Pons (tissue), 1 donor: ENCODE measurements at regions not wholly inside any gene's neighbourhood (a gene's known extent, or its start where the extent isn't known, plus 50 kb on each side); places are given as distances from the start of the nearest gene placed in this dataset.

ENCODE experiments used
- DNase-seq: peaks from one replicate; pipeline ENCODE4 v3.0.0-alpha.2; 2016; ENCODE audit warnings: low spot score

DNA sequence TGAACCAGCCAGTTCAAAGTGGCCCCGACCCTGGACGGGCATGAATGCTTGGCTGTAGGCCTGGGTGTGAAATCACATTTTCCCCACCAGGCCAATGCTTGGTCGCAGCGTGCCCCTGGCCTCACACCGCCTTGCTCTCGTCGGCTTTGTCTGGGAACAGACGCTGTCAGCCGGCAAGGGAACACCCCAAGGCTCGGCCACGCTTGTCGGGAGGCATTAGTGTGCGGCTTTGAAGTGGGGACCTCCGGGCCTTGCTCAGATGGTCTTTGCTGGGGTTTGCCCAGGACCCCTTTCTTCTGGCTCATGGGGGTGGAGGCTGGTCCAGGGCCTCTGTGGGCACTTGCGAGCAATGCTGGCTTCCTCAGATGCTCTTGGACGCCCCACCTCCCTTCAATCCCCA is 79.1 kb downstream of the INHBB start:
- no peak for DNase-seq

GRCh38 chr2:120428748-120429147 is 82.8 kb downstream of the INHBB start:
- no peak for DNase-seq

GRCh38 chr2:120429586-120430500 is 83.9 kb downstream of the INHBB start:
- DNase-seq: no peak

DNA sequence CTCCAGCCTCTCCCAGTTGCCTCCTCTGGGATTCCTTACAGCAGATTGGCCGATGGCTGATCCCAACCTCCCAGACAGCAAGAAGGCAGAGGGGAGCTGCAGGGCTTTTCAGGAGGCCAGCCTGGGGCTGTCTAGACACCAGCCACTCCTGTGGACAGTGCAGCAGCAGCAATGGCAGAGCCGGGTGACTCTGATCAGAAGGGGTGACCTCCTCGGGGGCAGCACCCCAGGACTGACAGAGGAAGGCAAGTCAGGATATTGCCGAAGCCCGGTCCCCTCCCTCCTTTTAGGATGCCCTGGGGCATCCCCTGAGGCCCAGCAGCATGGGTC is 84.5 kb downstream of the INHBB start:
- DNase-seq: no peak

- no peak for DNase-seq
These were observed 85.0 kb downstream of the INHBB start for GRCh38 chr2:120430957-120431356.

GRCh38 chr2:120431386-120432292 is 85.7 kb downstream of the INHBB start:
- DNase-seq: no peak

DNA sequence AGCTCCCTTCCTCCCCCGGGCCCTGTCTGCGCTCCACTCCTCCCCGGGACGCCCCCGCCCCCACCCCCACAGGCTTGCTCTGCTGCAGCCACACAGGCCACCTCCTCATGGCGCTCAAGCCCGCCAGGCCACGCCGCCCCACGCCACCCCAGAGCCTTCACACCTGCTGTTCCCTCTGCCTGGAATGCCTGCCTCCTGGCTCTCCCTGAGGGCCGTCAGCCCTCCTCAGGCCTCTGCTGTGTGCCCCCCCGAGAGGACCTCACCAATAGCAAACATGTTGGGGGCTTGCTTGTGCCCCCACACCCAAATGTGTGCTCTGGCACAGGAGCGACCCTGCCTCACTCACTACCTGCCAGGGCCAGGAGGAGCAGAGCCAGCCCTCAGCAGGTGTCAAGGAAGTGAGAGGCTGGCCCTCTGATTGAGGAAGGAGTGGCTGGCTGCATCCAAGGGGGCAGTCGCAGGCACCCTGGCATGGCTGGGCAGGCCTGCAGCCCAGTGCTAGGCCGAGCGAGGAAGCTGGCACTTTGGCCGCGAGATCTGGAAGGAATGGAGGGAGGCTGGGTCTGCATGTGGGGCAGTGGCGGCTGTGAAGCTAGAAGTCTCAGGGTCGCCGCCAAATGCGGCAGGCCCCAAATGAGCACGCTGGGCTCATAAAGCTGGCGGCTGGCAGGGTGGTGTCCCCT is 86.5 kb downstream of the INHBB start:
- no peak for DNase-seq

GRCh38 chr2:120432976-120433815 is 87.3 kb downstream of the INHBB start:
- DNase-seq: no peak

DNA sequence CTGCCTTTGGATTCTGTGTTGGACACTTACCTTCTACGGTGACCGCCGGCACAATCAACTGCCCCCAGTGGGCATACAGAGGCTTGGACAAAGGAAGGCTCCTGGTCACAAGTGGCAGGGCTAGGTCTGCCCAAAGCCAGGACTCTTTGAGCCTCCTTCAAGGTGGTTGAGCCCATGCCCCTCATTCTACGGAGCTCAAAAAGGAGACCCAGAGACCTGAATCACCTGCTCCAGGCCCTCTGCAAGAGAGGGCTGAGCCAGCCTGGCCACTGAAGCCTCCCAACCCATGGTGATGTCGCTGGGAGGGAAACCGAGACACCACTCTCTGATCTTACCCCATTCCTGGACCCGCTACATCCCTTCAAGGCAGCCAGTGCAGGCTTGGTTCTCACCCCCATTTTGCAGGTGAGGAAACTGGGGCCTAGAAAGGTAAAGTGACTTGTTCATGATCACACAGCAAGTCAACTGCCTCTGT is 87.9 kb downstream of the INHBB start:
- DNase-seq: no peak

GRCh38 chr2:120434492-120435308 is 88.8 kb downstream of the INHBB start:
- no peak for DNase-seq

DNA sequence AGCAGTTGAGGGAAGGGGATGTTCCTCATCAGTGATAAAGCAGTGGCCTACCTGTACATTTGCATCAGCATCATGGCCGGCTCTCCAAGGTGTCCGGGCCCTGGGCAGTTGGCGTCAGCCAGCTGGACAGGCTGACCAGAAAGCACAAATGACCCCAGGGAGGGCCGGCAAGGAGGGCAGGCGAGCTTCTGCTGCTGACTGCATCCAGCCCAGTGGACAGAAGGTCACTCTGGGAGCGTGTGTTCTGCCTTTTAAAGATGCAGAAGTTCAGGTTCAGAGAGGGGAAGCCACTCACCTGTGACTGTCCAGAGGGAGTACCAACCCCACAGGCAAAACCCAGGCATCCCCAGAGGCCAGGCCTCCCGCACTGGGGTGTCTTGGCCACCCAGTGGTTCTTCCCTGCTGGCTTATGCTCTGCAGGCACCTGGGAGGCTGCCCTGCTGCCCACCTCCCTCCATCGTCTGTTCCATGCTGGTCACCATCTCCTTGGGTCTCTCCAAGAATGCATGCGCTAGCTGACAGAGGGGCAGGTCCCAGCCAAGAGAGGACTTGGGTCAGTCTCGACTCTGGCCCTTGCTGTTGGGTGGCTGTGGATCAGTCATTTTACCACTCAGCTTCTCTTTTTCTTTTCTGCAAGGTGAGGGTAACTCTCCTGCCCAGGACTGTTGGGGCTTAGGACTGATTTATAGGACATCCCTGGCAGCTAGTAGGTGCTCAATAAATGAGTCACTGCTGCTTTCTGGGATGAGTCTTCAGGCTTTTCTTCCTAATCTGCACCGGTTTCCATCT is 89.9 kb downstream of the INHBB start:
- DNase-seq: no peak

DNA sequence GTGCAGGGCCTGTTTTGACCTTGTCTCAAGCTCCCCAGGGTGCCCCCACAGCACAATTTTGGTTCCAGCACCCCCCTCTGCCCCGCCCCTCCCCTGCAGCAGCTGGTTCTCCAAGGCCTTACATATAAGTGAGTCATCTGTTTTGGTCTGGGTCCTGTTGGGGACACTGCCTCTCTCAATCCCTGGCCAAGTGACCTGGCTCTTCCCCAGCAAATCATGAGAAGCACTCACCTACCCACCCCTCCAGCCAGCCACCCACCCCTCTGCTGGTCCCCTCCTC is 90.5 kb downstream of the INHBB start:
- no peak for DNase-seq

GRCh38 chr2:120436885-120437603 is 91.1 kb downstream of the INHBB start:
- DNase-seq: no peak

GRCh38 chr2:120437604-120438000 is 91.7 kb downstream of the INHBB start:
- no peak for DNase-seq

DNA sequence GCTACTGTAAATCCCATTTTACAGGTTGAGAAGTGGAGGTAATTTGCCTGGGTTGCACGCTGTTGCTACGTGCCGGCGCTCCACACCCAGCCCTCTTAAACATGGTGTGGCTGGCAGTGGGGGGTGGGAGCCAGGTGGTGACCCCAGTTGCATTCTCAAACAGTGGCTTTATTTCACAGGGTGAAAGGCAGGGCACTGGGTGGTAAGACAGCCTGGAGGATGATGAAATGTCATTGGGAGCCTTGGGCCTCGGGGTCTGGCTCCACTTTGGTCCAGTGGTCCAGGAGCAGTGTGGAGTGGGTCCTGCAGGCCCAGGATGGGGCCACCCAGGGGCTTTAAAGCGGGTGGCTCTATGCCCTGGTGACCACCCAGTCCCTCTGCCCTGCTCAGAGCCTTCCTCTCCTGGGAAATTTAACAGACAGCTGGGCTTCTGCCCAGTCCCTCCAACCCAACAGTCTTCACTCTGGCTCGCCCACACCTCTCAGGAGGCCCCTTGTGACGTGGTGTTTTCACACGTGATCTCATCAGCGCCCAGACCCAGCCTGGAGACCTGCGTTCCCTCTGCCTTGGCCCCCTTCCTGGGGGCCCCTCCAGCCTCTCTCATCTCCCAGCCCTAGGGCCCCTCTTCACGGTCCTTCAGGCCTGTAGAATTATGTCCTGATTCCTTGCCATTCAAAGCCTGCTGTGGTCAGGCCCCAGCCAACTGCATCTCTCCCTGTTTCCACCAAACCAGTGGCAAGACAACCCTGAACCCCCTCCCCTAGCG is 92.5 kb downstream of the INHBB start:
- no peak for DNase-seq

GRCh38 chr2:120439067-120439368 is 93.1 kb downstream of the INHBB start:
- no peak for DNase-seq

DNA sequence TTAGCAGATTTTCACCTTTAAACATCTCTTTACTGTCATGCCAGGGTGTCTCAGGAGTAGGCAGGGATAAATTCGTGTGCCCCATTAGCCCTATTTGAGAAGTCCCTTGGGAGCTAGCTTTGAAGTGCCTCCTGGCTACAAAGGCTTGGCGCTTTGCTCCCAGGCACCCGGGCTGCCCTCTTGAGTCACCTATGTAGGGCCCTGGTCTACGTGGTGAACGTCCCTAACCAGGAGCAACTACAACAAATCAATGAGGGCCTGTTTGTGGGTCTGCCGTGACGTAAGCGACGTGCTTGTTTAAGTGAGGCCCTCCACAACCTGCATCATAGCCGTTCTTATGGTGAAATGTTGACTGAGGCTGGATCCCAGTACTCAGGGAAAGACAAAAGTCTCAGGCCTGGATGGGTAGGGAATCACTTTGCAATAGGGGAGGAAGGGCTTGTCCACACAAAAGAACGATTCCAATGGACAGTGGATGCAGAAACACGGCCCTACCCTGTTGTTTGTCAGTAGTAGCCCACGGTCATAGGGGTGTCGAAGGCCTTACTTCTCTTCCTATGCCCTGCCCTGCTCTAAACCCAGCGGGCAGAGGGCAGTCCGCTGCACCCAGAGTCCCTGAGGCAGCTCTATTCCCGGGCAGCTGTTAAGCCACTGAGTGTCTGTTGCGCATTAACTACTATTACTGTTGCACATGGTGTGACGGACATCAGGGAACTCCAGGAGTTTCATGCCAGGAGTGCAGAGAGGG is 93.9 kb downstream of the INHBB start:
- no peak for DNase-seq
